Activated CD4-positive, alpha-beta T cell treated with anti-CD3 and anti-CD28 coated beads for 24 hours (primary cell): ENCODE measurements at regions not wholly inside any gene's neighbourhood (a gene's known extent, or its start where the extent isn't known, plus 50 kb on each side); places are given as distances from the start of the nearest gene placed in this dataset.

Experiments used
- DNase-seq, 2 donors: peaks; one replicate each; pipeline ENCODE4 v3.0.0-alpha.2; 2020; ENCODE audit warnings: low read depth in 2 of 2

DNA sequence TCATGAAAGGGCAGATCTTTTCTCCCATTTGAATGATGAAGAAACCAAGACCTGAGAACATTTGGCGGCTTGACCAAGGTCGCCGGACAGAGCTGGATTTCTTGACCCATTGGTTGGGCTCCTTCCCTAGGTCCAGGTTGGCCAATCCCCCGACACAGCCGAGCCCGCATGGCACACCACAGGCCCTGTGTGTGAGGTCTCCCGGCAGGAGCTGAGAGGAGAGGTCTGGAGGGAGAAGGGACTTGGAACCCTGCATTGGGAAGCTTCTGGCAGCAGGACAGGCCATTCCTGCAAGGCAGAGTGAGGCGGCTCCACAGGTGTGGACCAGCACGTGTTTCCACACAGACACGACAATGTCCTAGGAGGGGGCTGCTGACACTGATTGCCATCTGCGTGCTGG is 98.6 kb upstream of the THY1 start:
- DNase-seq, result no peak

DNA sequence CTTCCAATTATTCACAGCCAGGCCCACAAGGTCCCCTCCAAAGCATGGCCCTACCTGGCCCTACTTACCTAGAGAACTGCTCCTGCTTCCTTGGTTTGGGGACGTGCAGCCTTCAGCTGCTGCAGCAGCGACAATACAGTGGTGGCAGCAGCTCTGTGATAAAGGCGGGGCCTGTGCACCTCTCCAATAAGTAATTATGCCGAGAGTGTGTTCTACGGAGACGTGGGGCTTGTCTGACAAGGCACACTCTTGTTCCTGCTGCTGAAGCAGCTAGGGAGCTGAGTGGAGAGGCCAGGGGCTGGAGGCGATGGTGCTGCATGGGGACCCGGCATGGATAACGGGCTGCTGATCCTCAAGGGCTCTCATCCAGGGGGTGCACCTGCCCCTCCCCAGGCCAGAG is 98.0 kb upstream of the THY1 start:
- DNase-seq, result no peak

DNA sequence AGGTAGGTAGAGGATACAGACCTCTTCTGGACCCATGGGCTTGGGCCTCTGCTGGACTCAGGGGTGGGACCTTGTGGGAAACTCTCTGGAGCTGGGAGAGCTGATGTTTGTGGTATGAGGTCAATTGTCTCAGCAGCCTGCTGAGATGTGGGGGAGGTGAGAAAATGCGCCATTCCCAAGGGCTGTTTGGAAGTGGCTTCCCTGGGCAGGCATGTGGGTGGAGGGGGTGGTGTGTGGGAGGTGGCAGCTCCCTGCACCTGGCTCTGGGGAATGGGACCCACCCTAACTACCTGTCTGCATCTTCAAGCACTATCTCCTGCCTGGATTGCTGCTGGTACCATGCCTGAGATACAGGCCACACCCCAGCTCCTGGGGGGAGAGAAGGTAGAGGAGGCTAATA is 97.4 kb upstream of the THY1 start:
- DNase-seq, result no peak

DNA sequence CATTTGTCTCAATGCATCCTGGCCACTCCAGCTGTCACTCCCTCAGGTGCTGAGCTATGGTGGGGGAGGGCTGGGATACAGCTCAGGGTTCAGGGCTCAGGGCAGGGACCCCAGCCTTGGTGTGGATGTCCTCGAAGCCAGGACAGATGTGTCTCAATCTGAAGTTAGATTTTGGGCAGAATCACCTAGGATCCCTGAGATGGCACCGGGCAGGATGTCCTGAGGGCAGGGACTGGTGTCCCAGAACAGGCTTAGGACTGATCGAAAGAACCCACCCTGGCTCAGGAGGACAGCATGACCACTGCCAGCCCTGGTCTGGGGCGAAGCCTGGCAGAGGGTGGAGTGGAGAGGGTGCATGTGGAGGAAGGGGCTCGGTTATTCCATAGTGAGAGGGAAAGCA is 96.8 kb upstream of the THY1 start:
- no peak for DNase-seq

DNA sequence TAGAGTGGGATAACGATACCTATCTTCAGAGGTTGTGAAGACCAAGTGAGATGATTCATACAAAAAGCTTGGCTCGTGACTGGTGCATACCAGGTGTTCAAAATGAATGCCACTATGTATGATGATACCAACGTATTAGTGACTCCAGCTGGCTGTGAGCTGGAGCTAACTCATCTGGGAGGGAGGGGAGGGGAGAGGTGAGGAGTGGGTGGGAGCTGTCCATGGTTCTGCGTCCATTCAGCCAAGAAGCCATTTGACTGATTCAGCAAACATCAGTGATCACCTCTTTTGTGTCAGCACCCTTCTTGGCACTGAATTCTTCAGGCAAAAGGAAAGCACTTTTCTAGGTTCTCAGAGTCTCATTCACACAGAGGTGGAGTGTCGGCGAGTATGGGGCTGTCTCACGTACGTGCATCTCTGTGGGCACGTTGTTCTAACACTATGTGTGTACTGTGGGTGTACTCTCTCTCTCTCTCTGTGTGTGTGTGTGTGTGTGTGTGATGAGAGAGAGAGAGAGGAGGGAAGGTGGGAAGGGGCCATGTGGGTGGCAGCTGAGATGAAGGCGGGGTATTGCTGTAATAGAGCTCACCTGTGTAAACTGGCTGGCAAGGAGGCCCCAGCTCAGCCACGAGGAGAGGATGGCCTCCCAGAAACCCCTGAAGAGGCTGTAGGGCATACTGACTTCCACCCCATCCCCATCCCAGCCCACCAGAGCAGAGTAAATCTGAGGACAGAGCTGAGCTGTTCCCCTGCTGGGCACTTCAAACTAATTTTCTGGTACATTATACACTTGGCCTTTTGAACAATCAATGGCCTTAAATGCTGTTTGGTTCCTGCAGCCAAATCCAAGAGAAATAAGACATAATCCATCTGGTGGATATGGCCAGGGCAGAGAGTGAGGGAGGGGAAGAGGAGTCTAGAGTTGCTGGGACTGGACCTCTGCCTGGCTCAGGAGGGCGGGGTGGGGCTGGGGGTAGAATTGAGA is 96.1 kb upstream of the THY1 start:
- DNase-seq, result no peak

DNA sequence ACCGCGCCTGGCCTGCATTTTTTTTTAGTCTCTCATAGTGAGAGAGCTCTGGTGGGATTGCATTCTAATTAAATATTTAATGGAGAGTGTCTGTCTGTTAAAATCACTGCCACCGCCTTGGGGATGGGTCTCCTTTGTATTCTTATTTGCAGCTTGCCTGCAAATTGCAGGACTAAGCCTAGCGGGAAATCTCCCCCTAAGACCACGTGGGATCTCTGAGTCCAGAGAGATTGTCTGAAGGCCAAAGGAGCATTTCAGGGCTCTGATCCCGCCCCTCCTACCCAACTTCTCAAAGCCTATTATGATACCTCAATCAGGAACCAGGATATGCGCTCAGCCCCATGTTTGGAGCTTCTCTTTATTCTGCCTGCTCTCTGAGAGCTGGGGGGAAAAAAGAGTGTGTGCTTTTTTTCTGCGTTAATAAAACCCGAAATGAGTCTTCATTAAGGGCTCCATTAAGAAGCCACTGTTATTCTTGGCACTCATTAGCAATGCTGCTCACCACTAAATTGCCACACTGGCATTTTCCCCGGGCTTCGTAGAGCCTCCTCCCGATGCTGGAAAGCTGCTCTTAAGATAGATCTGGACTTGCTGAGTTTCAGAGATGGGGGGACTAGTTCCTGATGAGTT is 92.9 kb upstream of the THY1 start:
- no peak for DNase-seq

DNA sequence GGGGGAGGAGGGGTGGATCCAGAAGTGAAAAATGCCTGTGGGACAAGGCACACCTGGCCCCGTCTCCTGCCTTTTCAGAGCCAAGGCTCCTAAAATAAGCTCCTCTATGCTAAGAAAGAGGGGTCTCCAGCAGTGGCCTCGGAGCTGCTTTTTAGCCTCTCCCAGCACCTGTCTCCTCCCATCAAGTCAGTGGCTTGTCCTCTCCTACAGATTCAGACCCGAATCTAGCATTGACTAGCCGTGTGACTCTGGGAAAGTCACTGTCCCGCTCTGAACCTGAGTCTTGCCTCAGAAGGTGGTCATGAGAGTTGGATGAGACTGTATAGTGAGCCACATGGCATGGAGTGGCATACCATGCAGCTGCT is 90.8 kb upstream of the THY1 start:
- DNase-seq, result no peak

DNA sequence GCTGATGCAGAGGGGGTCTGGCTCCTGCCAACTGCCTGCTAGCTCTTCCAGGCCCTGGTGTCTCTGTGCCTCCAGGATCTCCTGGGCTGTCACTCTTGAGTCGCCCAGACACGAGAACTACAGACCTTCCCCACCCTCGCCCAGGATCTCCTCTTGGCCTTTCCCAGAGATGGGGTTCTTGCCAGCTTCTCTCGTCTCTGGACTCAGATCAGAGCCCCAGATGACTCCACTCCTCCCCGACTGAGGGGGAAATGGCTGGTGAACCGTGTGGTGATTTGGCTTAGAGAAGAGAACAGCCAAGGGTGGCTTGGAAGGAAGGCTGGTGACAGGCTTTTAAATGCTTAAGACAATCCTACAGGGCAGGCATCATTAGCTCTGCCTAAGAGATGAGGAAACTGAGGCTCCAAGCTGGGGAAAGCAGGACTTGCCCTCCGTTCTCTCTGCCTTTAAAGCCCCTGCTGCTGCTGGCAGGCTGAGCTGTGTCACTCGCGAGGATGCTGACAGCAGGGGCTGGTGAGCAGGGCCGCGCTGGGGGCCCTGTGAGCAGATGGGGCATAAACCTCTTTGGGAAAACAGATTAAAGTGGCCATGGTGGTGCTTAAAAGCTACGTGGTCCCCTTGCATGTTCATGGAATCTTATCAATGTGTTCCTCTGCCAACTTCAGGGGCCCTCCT is 90.3 kb upstream of the THY1 start:
- no peak for DNase-seq

DNA sequence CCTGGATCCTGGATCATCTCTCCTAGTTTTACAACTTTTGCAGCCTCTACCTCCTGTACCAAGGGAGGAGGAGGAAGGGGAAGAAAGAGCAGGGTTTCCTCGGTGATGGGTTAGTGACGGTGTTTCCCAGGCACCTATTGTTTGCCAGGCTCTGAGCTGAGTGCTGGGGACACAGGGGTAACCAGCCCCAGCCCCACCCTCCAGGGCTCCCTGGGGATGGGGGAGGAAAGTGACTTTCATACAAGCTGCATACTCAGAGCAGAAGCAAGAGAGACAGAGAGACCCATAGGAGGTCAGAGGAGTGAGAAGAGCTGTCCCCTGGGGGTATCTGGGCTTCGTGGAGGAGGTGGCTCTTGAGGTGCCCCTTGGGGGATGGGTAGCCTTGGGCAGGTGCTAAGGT is 89.4 kb upstream of the THY1 start:
- DNase-seq, result no peak

DNA sequence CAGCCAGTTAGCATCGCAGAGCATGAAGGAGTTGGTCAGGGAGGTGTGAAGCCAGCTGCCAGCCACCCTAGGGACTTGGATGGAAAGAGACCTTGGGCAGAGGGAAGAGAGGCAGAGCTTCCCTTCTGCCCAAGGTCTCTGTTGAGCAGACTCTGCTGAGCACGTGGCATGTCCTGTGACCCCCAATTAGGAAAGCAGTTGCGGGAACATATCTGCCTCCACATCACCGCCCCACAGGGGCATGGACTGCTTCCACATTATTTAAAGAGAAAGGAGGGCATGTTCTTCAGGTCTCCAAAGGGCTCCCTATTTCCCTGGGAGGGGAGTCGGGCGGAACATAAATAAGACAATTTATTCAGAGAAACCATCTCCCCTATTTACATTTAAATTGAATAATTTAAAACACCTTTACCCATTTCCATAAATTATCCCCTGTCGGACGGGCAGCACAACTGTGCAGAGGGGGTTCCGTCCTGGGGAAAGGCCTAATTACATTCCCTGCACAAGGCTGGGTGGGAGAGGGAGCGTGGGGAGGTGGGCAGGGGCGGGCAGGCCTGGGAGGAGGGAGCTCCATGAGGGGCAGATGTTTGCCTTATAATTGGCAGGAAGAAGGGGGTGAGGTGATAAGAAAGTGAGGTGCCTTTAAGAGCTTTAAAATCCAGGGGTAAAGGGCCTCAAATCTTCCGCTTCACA is 88.8 kb upstream of the THY1 start:
- no peak for DNase-seq

DNA sequence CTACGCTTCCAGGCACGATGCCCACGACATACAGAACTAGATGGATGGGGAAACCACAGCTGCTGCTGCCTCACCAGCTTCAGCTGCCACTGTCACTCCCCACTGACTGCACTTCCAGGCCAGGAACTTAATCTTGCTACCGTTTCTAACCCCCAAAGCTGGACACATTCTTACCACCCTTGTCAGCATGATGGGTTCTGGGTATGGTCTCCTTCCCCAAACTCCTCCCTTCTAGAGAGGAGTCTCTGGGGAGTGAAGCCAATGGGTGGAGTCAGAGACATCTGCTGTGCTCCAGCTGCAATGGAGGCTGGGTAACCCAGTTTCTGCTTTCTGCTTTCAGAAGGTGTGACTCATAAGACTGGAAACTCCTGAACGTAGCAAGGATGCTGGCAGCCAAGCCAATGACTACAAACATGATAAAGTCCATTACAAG is 87.0 kb upstream of the THY1 start:
- DNase-seq, result no peak

DNA sequence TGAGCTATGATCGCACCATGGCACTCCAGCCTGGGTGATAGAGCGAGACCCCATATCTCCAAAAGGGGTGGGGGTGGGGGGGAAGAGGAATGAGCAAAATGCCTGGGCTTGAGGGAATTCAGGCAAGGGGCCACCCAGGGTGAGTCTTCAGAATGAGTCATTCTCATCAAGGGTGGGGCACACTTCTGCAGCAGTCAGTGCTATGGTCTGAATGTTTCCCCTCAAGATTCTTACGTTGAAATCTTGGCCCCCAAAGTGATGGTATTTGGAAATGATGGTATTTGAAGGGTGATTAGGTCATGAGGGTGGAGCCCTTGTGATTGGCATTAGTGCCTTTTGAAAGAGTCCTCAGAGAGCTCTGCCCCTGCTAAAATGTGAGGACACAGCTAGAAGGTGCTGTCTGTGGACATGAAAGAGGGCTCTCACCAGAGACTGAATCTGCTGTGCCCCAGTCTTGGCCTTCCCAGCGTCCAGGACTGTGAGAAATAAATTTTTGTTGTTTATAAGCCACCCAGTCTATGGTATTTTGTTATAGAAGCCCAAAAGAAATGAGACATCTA is 86.4 kb upstream of the THY1 start:
- no peak for DNase-seq

DNA sequence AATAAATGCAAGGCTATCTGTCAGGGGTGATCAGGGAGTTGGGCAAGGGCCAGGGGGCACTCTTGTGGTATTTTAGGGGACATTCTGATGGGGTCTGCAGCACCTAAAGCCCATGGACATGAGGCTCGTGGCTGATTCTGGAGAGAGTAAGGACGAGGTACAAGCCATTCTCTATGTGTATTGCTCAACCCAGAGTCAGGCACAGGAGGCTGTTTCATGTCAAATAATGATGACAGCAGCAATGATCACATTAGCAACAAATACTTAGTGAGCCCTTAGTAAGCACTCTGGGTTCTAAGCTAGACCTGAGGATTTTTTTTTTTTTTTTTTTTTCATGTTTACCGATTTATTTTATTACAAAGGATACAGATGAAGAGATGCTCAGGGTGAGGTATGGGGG is 83.5 kb upstream of the THY1 start:
- no peak for DNase-seq

DNA sequence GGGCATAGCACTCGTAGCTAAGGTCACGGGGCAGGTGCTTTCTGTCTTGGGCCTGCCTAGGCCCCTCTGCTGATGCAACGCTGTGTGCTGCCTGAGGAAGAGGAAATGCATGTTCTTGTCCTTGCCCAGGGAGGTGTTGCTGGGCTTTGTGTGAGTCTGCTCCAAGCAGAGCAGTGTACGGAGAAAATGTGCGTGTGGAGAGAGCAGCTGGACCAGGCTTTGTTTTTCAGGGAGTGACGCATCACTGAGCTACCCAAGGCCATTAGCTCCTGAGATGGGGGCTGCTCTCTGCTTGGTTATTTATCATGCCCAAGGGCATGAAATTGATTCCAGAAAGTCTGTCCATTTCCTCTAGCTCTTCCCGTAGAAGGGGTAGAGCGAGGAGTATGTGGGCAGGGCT is 82.9 kb upstream of the THY1 start:
- no peak for DNase-seq

DNA sequence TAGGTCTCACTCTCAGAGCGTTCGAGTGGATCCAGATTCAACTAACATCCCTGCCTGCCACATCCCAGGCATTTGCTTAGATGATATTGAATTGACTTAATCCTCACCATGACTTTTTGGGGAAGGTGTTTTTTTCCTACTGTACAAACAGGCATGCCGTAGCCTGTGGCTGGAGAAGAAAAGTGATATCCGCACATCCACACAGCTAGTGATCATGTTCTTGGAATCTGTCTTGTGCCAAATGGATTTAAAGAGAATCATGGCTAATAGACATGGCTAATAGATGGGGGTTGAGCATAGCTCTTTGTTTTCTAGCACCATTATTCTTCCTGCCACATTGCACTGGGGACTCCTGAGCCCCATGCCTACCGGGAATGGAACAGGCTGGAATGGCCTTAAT is 82.1 kb upstream of the THY1 start:
- no peak for DNase-seq

DNA sequence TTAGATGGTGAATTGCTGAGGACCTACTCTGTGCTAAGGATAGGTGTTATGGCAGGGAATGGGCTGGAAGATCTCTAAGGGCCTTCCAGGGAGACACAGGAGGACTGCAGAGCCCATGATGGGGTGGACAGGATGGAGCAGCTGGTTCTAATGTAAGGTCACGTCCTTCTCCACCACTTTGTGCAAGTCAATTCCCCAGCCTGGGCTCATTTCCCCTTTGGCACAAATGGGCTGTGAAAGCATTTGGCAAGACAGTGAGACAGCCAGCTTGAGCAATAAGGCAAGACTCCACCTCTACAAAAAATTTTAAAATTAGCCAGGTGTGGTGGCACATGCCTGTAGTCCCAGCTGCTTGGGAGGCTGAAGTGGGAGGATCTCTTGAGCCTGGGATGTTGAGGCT is 81.4 kb upstream of the THY1 start:
- no peak for DNase-seq

DNA sequence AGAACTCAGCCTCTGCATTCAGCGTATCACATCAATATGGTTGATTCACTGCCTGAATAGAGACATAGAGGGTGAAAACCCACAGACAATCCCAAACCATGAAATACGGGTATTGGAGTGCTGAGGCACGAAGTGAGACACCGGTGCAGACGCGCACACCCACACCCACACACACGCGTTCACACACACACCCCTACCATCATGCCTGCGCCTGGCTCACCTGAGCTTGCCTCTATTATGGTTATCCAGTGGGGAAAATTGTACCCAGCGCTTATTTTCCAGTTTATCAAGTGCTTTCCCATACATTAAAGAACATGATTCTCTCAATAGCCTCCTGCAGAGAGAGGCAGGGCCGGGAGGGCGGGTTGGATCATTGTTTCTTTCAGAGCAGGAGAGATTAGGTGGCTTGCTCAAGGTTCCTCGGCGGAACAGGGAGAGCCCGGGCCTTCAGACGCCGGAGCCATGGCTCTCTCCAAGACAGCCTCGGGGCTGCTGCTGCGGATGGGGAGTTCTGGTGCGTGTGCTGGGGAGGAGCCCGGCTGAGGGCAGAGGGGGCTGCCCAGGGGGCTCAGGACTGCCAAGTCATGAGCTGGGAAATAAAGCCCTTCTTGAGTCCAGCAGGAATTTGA is 78.9 kb upstream of the THY1 start:
- no peak for DNase-seq

DNA sequence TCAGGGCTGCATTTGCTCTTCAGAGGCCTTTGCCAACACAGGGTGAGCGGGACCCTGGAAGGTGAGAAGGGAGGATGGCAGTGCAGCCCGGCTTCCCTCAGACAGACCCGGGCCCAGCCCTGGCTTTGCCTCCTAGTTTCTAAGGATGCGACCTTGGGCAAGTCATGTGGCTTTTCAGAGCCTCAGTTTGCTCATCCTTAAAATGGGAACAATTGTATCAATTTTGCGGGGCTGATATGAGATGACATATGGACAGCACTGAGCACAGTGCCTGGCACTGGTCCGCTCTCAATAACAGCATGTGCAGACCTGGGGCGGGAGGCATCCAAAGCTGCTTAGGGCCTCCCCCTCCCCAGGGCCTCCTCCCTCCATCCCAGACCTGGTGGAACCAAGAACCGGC is 74.7 kb upstream of the THY1 start:
- DNase-seq, result no peak

DNA sequence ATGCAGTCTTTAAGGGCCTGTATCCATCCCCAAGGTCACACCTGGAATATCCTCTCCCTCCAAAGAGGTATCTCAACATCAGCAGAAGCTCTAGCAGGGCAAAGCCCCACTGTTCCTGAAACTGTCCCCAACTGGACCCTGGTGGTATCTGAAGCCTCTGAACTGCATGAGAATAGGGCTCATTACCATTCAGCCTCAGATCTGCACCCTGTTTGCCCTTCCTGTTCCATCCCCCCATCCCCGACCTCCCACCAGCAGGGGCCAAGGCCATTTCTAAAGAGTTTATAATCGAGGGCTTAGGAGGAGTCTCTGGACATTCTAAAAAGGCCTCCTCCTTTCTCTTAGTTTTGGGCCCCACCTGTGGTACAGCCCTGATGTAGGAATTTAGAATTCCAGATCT is 74.0 kb upstream of the THY1 start:
- no peak for DNase-seq

DNA sequence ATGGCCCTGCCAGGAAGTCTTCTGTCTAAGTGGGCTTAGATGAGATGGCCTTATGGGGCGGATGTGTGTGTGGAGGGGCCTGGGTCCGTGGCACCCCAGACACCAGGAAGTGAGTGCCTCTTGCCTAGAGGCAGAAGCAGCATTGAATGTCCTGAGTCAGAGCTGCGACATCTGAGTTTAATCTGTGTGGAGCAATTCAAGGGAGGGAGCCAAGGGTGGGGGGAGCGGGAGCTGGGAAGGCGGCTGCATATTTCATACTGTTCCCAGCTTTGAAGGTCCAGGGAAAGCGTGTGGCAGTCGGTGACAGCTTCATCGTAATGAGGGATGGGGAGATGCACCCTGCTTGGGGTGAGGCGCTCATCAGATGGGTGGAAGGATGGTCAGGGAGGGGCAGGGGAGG is 73.5 kb upstream of the THY1 start:
- no peak for DNase-seq

DNA sequence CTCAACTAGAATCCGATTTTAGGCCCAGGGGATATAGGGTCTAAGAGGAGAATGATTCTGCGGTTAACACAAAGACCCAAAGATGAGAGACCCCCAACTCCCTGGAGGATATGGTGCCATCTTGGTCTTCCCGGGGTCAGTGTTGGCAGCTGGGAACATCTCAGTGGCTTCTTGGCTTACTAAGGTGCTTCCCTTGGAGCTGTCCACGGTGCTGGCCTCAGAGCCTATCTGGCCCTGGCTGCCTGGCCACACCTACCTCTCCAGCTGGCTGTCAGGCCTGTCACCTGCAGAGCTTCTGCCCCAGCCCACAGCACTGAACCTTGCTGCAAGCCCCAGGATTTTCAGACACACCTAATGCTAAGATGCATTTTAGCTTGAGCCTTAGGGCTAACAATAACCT is 70.7 kb upstream of the THY1 start:
- no peak for DNase-seq
